H9 (cell line): ENCODE measurements at regions not wholly inside any gene's neighbourhood (a gene's known extent, or its start where the extent isn't known, plus 50 kb on each side); places are given as distances from the start of the nearest gene placed in this dataset.

ENCODE experiments used
- DNase-seq: peaks from one replicate; pipeline ENCODE4 v3.0.0-alpha.2; 2017
- H2AFZ ChIP-seq: one replicate; pipeline ENCODE4 v1.6.1; 2013; ENCODE audit warnings: mild to moderate bottlenecking, low read length, control low read depth, moderate library complexity
- H2AK5ac ChIP-seq: 2 replicates; pipeline ENCODE4 v1.6.1; 2013; ENCODE audit warnings: low read length, control low read depth, mixed read lengths; ENCODE audit not compliant: insufficient read length
- H2BK120ac ChIP-seq: one replicate; pipeline ENCODE4 v1.6.1; 2013; ENCODE audit warnings: low read depth, mild to moderate bottlenecking, low read length, control low read depth, inconsistent platforms; ENCODE audit not compliant: poor library complexity, severe bottlenecking
- H2BK12ac ChIP-seq: 2 replicates; pipeline ENCODE4 v1.6.1; 2013; ENCODE audit warnings: low read length, control low read depth, mixed read lengths, low read depth; ENCODE audit not compliant: insufficient read length
- H2BK15ac ChIP-seq: 2 replicates; pipeline ENCODE4 v1.6.1; 2013; ENCODE audit warnings: low read depth, low read length, control low read depth
- H2BK20ac ChIP-seq: one replicate; pipeline ENCODE4 v1.6.1; 2013; ENCODE audit warnings: low read depth, mild to moderate bottlenecking, low read length, control low read depth, inconsistent platforms; ENCODE audit not compliant: poor library complexity, severe bottlenecking
- H2BK5ac ChIP-seq: 2 replicates; pipeline ENCODE4 v1.6.1; 2013; ENCODE audit warnings: low read length, control low read depth, mixed read lengths; ENCODE audit not compliant: insufficient read length
- H3K14ac ChIP-seq: 2 replicates; pipeline ENCODE4 v1.6.1; 2013; ENCODE audit warnings: low read length, control low read depth; ENCODE audit not compliant: insufficient read depth
- H3K18ac ChIP-seq: 2 replicates; pipeline ENCODE4 v1.6.1; 2013; ENCODE audit warnings: low read depth, mild to moderate bottlenecking, mixed read lengths, low read length, control low read depth; ENCODE audit not compliant: insufficient read length
- H3K23ac ChIP-seq: 2 replicates; pipeline ENCODE4 v1.6.1; 2013; ENCODE audit warnings: low read length, control low read depth, mixed read lengths, low read depth; ENCODE audit not compliant: insufficient read length
- H3K23me2 ChIP-seq: 2 replicates; pipeline ENCODE4 v1.6.1; 2013; ENCODE audit warnings: low read depth, mild to moderate bottlenecking, mixed read lengths, low read length, control low read depth; ENCODE audit not compliant: insufficient read length, poor library complexity, severe bottlenecking
- H3K27ac ChIP-seq: 2 replicates; pipeline ENCODE4 v1.5.1; 2013; ENCODE audit warnings: low read length, control low read depth, mixed read lengths, low read depth; ENCODE audit not compliant: insufficient read length
- H3K27me3 ChIP-seq: 2 replicates; pipeline ENCODE4 v1.6.1; 2013; ENCODE audit warnings: low read length, control low read depth, inconsistent platforms; ENCODE audit not compliant: insufficient read depth
- H3K4ac ChIP-seq: 2 replicates; pipeline ENCODE4 v1.6.1; 2013; ENCODE audit warnings: low read depth, mild to moderate bottlenecking, control low read depth, inconsistent platforms, low read length, moderate library complexity
- H3K4me1 ChIP-seq: 2 replicates; pipeline ENCODE4 v1.6.1; 2013; ENCODE audit warnings: low read length, control low read depth, inconsistent platforms; ENCODE audit not compliant: insufficient read depth
- H3K4me2 ChIP-seq: 2 replicates; pipeline ENCODE4 v1.6.1; 2013; ENCODE audit warnings: low read length, control low read depth, mixed read lengths; ENCODE audit not compliant: insufficient read length, insufficient read depth
- H3K56ac ChIP-seq: 2 replicates; pipeline ENCODE4 v1.6.1; 2013; ENCODE audit warnings: low read depth, mild to moderate bottlenecking, mixed read lengths, low read length, control low read depth; ENCODE audit not compliant: insufficient read length
- H3K79me1 ChIP-seq: 2 replicates; pipeline ENCODE4 v1.6.1; 2013; ENCODE audit warnings: low read depth, mild to moderate bottlenecking, moderate library complexity, low read length, control low read depth, inconsistent platforms; ENCODE audit not compliant: insufficient read depth, poor library complexity, severe bottlenecking
- H3K79me2 ChIP-seq: 2 replicates; pipeline ENCODE4 v1.6.1; 2013; ENCODE audit warnings: low read length, control low read depth, inconsistent platforms; ENCODE audit not compliant: insufficient read depth
- H3K9ac ChIP-seq: 2 replicates; pipeline ENCODE4 v1.6.1; 2013; ENCODE audit warnings: low read length, control low read depth, mixed read lengths; ENCODE audit not compliant: insufficient read length; ENCODE audit errors: extremely low read depth
- H3K9me3 ChIP-seq: one replicate; pipeline ENCODE4 v1.6.1; 2013; ENCODE audit warnings: low read depth, low read length, inconsistent platforms; ENCODE audit not compliant: control insufficient read depth
- H3T11ph ChIP-seq: one replicate; pipeline ENCODE4 v1.6.1; 2013; ENCODE audit warnings: mild to moderate bottlenecking, low read length, control low read depth, inconsistent platforms
- H4K20me1 ChIP-seq: one replicate; pipeline ENCODE4 v1.6.1; 2013; ENCODE audit not compliant: control insufficient read depth, insufficient read length, insufficient read depth
- H4K5ac ChIP-seq: 2 replicates; pipeline ENCODE4 v1.6.1; 2013; ENCODE audit warnings: low read depth, mild to moderate bottlenecking, mixed read lengths, low read length, control low read depth; ENCODE audit not compliant: insufficient read length
- H4K8ac ChIP-seq: replicated peaks from 2 replicates; pipeline ENCODE4 v1.6.1; 2013; ENCODE audit warnings: low read length, control low read depth, mixed read lengths, low read depth; ENCODE audit not compliant: insufficient read length
- H4K91ac ChIP-seq: 2 replicates; pipeline ENCODE4 v1.6.1; 2013; ENCODE audit warnings: low read depth, mild to moderate bottlenecking, moderate library complexity, mixed read lengths, low read length, control low read depth; ENCODE audit not compliant: insufficient read length
- H3K27ac Mint-ChIP-seq, 3 experiments: 2 replicates in 2 of 3; 3 replicates in 1 of 3; pipeline ENCODE4 v1.8.0; 2020 to 2021; ENCODE audit warnings: mixed read lengths in 3 of 3, mild to moderate bottlenecking in 1 of 3, moderate library complexity in 1 of 3
- H3K27me3 Mint-ChIP-seq: 2 replicates; pipeline ENCODE4 v1.8.0; 2021; ENCODE audit warnings: low read depth, mild to moderate bottlenecking, moderate library complexity, mixed read lengths
- H3K36me3 Mint-ChIP-seq, 3 experiments: 2 replicates in 2 of 3; 3 replicates in 1 of 3; pipeline ENCODE4 v1.8.0; 2020 to 2021; ENCODE audit warnings: low read depth in 3 of 3, mixed read lengths in 3 of 3; ENCODE audit not compliant: insufficient read depth in 1 of 3
- H3K4me1 Mint-ChIP-seq, 2 experiments: 2 replicates each; pipeline ENCODE4 v1.8.0; 2020; ENCODE audit warnings: mixed read lengths in 2 of 2
- H3K4me3 Mint-ChIP-seq, 2 experiments: 2 replicates in 1 of 2; 3 replicates in 1 of 2; pipeline ENCODE4 v1.8.0; 2020 to 2021; ENCODE audit warnings: mild to moderate bottlenecking in 2 of 2, mixed read lengths in 2 of 2, moderate library complexity in 1 of 2
- H3K9me3 Mint-ChIP-seq, 2 experiments: 2 replicates in 1 of 2; 3 replicates in 1 of 2; pipeline ENCODE4 v1.8.0; 2020; ENCODE audit warnings: mild to moderate bottlenecking in 2 of 2, mixed read lengths in 2 of 2, moderate library complexity in 1 of 2
- WGBS: extraction: QIAGEN DNeasy Blood & Tissue Kit; methylation state at CpG from one replicate; pipeline ENCODE4 v1.1.7; 2013; ENCODE audit warnings: missing lambda C conversion rate, low lambda C conversion rate, mixed read lengths; ENCODE audit not compliant: insufficient read length; ENCODE audit errors: extremely low coverage; 5-methylcytosine and 5-hydroxymethylcytosine counted together
- TF ChIP-seq, protein P1 (sequence below): fragments of 200-600 bp; sonication (generic); conservative IDR thresholded peaks from 3 replicates; pipeline ENCODE4 v1.8.0; 2021; ENCODE audit warnings: antibody characterized with exemption, mild to moderate bottlenecking

DNA sequence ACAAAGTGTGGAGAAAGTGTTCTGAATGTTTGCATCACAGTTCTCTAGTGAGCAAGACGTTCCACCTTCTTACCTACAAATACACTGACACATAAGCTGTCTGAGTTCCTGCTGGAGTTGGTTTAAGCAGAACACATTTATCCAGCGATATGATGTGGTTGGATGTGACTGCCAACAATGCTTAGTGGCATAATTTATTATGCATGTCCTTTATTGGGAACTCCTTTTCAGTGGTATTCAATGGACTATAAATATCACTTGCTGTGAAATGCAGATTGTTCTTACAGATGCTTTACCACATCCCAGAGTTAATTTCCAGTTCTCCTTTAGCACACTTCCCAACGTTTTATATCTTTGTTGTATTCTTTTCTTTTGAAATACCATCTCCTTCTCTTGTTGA, 222.2 kb downstream of the LURAP1L start:
- no peak overlapping the region for H3K23ac ChIP-seq
- no peaks in the 10 kb centered on the region for H3K4me1 ChIP-seq
- DNase-seq, result no peak
- H3K27ac ChIP-seq, result no peak overlapping the region
- no peak overlapping the region for H2BK20ac ChIP-seq
- WGBS, result no CpG with 5 or more reads among the region's 3 CpGs
- H3K18ac ChIP-seq, result no peak overlapping the region
- Mint-ChIP-seq H3K4me3 (no peak overlapping the region), H3K36me3 (no peaks in the 10 kb centered on the region), H3K27ac (no peak overlapping the region), H3K4me1 (peaks cover 0 to 4% of the 10 kb centered on the region in 2 experiments; a peak in 2 of 4 replicates), H3K9me3 (no peaks in the 10 kb centered on the region), H3K27me3 (no peaks in the 10 kb centered on the region)
- no peak overlapping the region for H4K91ac ChIP-seq
- no peak overlapping the region for H2AK5ac ChIP-seq
- H3K79me1 ChIP-seq, result no peaks in the 10 kb centered on the region
- TF ChIP-seq, protein P1, sequence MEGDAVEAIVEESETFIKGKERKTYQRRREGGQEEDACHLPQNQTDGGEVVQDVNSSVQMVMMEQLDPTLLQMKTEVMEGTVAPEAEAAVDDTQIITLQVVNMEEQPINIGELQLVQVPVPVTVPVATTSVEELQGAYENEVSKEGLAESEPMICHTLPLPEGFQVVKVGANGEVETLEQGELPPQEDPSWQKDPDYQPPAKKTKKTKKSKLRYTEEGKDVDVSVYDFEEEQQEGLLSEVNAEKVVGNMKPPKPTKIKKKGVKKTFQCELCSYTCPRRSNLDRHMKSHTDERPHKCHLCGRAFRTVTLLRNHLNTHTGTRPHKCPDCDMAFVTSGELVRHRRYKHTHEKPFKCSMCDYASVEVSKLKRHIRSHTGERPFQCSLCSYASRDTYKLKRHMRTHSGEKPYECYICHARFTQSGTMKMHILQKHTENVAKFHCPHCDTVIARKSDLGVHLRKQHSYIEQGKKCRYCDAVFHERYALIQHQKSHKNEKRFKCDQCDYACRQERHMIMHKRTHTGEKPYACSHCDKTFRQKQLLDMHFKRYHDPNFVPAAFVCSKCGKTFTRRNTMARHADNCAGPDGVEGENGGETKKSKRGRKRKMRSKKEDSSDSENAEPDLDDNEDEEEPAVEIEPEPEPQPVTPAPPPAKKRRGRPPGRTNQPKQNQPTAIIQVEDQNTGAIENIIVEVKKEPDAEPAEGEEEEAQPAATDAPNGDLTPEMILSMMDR, result no peak
- H3K14ac ChIP-seq, result no peak overlapping the region
- no peaks in the 10 kb centered on the region for H3K27me3 ChIP-seq
- H2BK15ac ChIP-seq, result no peak overlapping the region
- H2BK5ac ChIP-seq, result no peak overlapping the region
- no peak overlapping the region for H4K8ac ChIP-seq
- H2BK120ac ChIP-seq, result no peak overlapping the region
- no peaks in the 10 kb centered on the region for H3K79me2 ChIP-seq
- H4K5ac ChIP-seq, result no peak overlapping the region
- no peaks in the 10 kb centered on the region for H3K9me3 ChIP-seq
- H3T11ph ChIP-seq, result no peak overlapping the region
- H2BK12ac ChIP-seq, result no peak overlapping the region
- H3K4ac ChIP-seq, result no peak overlapping the region
- no peaks in the 10 kb centered on the region for H3K23me2 ChIP-seq
- H3K56ac ChIP-seq, result no peak overlapping the region
- H3K4me2 ChIP-seq, result no peak overlapping the region
- H4K20me1 ChIP-seq, result no peaks in the 10 kb centered on the region
- H2AFZ ChIP-seq, result no peak overlapping the region
- H3K9ac ChIP-seq, result no peak overlapping the region
